ENCODE measurements at regions not wholly inside any gene's neighbourhood (a gene's known extent, or its start where the extent isn't known, plus 50 kb on each side); places are given as distances from the start of the nearest gene placed in this dataset.

GRCh38 chr2:18131761-18132160 lies 253.3 kb downstream of the KCNS3 start:
- TF ChIP-seq CTCF (IDR thresholded peaks at IDR 0.05 in 2 of 3, conservative IDR thresholded peaks at IDR 0.05 in 1 of 3; ENCODE audit: control insufficient read depth in 2 of 3, extremely low read depth in 1 of 3, insufficient read depth in 1 of 3, low read depth in 3 of 3, low read length in 3 of 3): no peak
- TF ChIP-seq HSF1 (IDR thresholded peaks at IDR 0.05; ENCODE audit: low read depth, low read length): no peak
- no peak for TF ChIP-seq TBL1XR1 (IDR thresholded peaks at IDR 0.05; ENCODE audit: low read depth, low read length)
- TF ChIP-seq EZH2 (IDR thresholded peaks at IDR 0.05; ENCODE audit: borderline replicate concordance, control insufficient read depth, low read depth, low read length): no peak
- TF ChIP-seq SKIL (IDR thresholded peaks at IDR 0.05; ENCODE audit: low read depth, poor library complexity, severe bottlenecking): no peak
- no peak for TF ChIP-seq MEF2A (IDR thresholded peaks at IDR 0.05; ENCODE audit: insufficient read depth, low read depth, low read length)
- TF ChIP-seq HDAC2 (IDR thresholded peaks at IDR 0.05): no peak
- TF ChIP-seq SRF (IDR thresholded peaks at IDR 0.05; ENCODE audit: low read depth in 2 of 2, low read length in 2 of 2): no peak
- TF ChIP-seq POLR2A (IDR thresholded peaks at IDR 0.05; ENCODE audit: low read depth, low read length): no peak
- no peak for TF ChIP-seq ESRRA (IDR thresholded peaks at IDR 0.05; ENCODE audit: low read length)
- TF ChIP-seq MXI1 (IDR thresholded peaks at IDR 0.05; ENCODE audit: low read depth, low read length): no peak
- no peak for TF ChIP-seq ZNF384 (IDR thresholded peaks at IDR 0.05; ENCODE audit: borderline replicate concordance, low read depth, low read length)
- TF ChIP-seq ZNF274 (IDR thresholded peaks at IDR 0.05; ENCODE audit: insufficient read depth, insufficient read length): no peak
- no peak for TF ChIP-seq YY1 (IDR thresholded peaks at IDR 0.05; ENCODE audit: low read depth, low read length)
